ENCODE measurements at regions not wholly inside any gene's neighbourhood (a gene's known extent, or its start where the extent isn't known, plus 50 kb on each side); places are given as distances from the start of the nearest gene placed in this dataset.

- DNase-seq (ENCODE audit: low spot score): no peak
- intact Hi-C loops (cut with DNase I): no loop called here
These were observed 76.4 kb downstream of the CXXC4 start for GRCh38 chr4:104418286-104418685.

DNA sequence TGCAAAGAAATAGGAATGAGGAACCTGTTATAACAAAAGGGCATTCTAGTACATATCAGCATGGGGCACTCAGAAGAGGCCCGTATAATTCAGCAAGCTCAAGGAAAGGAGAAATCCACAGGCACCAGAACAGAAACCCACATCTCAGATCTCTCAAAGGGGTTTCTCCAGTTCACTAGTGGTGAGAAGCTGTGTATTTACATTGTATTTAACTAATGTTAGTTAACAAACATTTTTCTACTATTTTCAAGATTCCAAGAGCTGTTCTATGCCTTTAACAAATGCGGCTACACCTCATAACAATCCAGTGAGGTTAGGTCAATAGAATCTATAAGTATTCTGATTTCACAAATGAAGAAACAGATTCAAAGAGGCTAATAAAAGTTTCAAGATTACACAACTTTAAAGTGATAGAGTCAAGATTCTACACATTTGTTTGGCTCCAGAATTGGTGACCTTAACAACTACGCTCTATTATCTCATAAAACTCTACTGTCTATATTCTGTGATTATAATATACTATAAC, 77.3 kb downstream of the CXXC4 start:
- intact Hi-C loops (cut with DNase I): no loop called here
- DNase-seq (ENCODE audit: low spot score): no peak

DNA sequence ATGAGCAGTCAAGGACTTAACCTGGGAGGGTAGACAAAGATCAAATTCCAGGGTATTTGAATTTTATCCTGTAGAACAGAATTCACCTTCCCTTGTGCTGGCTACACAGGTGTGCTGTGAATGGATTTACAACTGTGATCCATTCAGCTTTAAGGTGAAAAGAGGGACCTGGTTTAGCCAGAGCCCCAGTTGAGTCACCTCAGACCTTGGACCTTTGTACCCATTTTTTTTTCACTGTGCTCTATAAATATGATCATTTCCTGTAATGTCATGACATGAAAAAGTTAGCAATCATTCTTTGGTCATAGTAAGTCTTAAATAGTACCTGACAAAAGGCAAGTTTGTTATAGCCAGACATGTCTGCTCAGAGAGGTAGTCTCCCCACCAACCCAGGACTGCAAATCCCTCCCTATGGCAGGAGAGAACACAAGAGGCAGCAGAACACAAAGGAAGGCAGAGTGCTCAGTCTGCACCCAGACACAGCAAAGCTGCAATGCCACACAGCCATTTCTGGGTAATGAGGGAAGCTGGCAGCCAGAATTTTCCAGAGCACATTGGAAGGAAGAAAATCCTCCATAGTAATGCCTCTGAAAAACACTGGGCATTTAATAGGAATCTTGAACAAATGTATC, 77.9 kb downstream of the CXXC4 start:
- DNase-seq (ENCODE audit: low spot score): no peak
- intact Hi-C loops (cut with DNase I): no loop called here

- no peak for DNase-seq (ENCODE audit: low spot score)
- intact Hi-C loops (cut with DNase I): no loop called here
These were observed 81.2 kb downstream of the CXXC4 start for GRCh38 chr4:104413487-104413886.

DNA sequence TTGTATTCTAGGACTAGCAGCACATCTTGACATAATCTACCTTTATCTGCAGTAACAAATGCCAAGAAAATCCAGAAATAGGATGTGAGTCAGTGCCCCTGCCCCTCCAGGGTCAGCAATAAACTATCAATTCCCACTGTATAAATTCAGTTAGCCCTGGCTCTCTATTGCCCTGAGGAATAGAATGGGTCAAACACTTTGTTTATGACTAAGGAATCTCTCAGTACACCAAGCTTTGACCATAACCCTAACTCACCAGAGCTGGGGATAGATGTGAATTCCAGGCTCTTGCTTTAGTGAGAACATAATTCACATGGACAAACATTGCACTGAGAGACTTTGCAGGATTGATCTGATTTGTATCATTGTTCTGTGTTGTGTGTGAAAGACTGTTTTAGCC, 82.3 kb downstream of the CXXC4 start:
- no peak for DNase-seq (ENCODE audit: low spot score)
- intact Hi-C loops (cut with DNase I): no loop called here

DNA sequence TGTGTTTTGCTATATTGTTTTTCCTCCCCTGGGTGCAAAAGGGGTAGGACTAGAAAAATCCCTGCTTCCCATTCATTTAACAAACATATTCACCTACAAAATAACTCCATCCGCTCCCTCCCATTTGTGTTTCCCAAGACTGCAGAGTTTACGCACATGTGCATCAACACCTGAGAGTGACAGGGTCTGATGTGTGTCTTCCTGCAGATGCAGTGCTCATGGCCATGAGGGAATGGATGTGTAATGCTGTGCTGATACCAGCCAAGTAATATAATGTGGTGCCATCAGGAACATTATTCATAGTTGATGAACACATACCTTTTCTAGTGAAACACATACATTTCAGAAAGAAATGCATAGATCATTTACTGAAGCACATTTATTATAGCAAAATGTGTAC, 83.2 kb downstream of the CXXC4 start:
- intact Hi-C loops (cut with DNase I): no loop called here
- DNase-seq (ENCODE audit: low spot score): no peak

GRCh38 chr4:104408878-104409277, 85.8 kb downstream of the CXXC4 start:
- intact Hi-C loops (cut with DNase I): no loop called here
- no peak for DNase-seq (ENCODE audit: low spot score)

- no peak for DNase-seq (ENCODE audit: low spot score)
- intact Hi-C loops (cut with DNase I): no loop called here
These were observed 90.3 kb downstream of the CXXC4 start for GRCh38 chr4:104404361-104404760.

- no peak for DNase-seq (ENCODE audit: low spot score)
- intact Hi-C loops (cut with DNase I): no loop called here
These were observed 99.5 kb downstream of the CXXC4 start for GRCh38 chr4:104395168-104395614.

- no peak for DNase-seq (ENCODE audit: low spot score)
- intact Hi-C loops (cut with DNase I): no loop called here
These were observed 100.1 kb downstream of the CXXC4 start for GRCh38 chr4:104394406-104395167.

- intact Hi-C loops (cut with DNase I): no loop called here
- no peak for DNase-seq (ENCODE audit: low spot score)
These were observed 100.9 kb downstream of the CXXC4 start for GRCh38 chr4:104393655-104394324.

- no peak for DNase-seq (ENCODE audit: low spot score)
- intact Hi-C loops (cut with DNase I): no loop called here
These were observed 109.0 kb downstream of the CXXC4 start for GRCh38 chr4:104385713-104386112.

- intact Hi-C loops (cut with DNase I): no loop called here
These were observed 111.7 kb downstream of the CXXC4 start for GRCh38 chr4:104382961-104383360.

DNA sequence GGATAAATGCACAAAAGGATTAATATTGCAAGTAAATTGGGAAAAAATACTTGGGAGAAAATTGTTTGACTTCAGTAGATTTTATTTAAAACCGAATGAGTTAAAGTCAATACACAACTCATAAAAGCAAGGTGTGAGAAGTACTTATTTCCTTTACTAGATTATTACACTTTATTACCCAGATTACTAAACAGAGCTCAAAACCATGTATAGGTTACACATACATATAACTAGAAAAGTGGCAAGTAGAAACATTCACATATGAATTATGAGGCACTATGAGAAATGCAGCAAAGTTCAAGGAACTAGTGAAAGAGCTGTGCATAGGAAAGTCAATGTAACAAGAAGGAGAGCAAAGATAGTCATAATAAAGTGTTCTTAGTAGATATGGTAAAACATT, 113.0 kb downstream of the CXXC4 start:
- intact Hi-C loops (cut with DNase I): no loop called here
- no peak for DNase-seq (ENCODE audit: low spot score)

More at GRCh38 chr4:104382961-104383360, 111.7 kb downstream of the CXXC4 start:
- DNase-seq (ENCODE audit: low spot score): no peak

GRCh38 chr4:104365618-104366017, 129.1 kb downstream of the CXXC4 start:
- DNase-seq (ENCODE audit: low spot score): no peak
- intact Hi-C loops (cut with DNase I): no loop called here

DNA sequence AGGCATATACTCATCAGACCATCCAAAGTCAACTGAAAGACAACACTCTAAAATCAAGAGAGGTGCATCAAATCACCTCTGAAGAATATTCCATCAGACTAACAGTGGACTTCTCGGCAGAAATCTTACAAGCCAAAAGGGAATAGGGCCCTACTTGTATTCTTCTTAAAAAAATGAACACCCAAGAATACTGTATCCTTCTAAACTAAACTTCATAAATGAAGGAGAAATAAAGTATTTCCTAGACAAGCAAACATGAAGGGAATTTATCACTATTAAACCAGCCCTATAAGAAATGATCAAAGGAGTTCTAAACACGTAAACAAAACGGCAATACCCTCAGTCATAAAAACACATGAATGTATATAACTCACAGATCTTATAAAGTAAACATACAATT, 141.2 kb downstream of the CXXC4 start:
- DNase-seq (ENCODE audit: low spot score): no peak
- intact Hi-C loops (cut with DNase I): no loop called here

DNA sequence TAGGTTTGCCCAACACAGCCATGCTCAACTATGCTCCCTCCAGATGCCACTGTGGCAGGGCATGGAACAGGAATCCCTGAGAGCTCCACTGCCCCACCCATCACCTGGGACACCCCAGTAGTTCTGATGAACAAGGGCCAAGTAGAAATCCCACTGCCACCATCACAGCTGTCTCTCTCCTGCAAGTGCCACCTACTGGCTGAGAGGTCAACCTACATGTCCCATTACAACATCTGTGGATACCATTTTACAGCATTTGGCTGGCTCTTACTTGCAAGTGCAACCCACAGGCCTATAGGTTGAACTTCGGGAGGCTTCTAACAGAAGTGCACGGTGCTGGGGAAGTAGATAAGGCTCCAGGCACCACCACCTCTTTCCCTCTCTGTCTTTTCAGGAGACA, 142.5 kb downstream of the CXXC4 start:
- DNase-seq (ENCODE audit: low spot score): no peak
- intact Hi-C loops (cut with DNase I): no loop called here

DNA sequence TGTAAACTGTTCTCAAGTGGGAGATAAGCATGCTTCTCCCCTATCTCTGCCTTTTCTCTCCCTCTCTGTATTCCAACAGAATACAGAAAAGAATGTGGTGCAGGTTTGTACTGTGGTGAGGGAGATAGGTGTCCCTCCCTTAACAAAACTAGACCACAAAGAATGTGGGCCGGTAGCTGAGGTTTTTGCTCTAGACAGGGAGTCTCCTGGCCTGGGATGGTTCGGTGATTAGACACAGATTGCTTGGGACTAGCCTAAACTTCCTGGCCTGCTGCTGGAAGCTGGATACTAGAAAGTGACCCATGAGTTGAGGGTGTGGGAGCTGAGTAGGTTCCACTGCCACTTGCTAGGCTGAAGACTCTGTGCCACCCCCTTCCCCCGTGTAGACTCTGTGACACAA, 143.0 kb downstream of the CXXC4 start:
- DNase-seq (ENCODE audit: low spot score): no peak
- intact Hi-C loops (cut with DNase I): no loop called here

DNA sequence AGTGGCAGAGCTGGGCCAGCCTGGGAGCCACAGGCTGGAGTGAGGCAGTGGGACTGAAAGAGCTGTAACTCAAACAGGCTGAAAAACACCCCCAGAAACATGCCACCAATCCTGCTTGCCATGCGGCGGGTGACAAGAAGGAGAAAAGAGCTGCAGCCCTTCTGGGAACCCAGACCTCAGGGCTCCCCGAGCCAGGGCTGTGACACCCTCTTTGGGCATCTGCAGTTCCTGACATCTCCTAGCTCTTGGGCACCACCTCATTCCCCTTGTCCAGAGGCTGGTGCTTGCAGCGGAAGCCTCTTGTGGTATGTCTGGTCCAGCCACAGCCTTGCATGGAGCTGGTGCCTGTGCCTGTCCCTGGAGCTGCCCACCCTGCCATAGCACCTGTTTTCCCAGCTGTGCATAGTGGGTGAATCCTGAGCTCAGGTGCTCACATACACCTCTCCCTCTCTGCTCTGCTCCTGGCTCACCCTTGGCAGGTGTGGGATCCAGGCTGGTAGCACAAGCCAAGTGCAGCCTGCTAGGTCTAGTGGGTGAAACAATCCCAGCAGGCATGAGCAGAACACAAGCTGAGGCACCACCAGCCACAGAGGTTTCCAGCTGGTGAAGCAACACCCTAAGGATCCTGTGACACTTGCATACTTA, 149.0 kb downstream of the CXXC4 start:
- no peak for DNase-seq (ENCODE audit: low spot score)
- intact Hi-C loops (cut with DNase I): no loop called here

- DNase-seq (ENCODE audit: low spot score): no peak
- intact Hi-C loops (cut with DNase I): no loop called here
These were observed 150.2 kb downstream of the CXXC4 start for GRCh38 chr4:104344342-104344980.
